Liver (tissue), 8 donors: ENCODE measurements at regions not wholly inside any gene's neighbourhood (a gene's known extent, or its start where the extent isn't known, plus 50 kb on each side); places are given as distances from the start of the nearest gene placed in this dataset.

Experiments used
- DNase-seq: peaks from one replicate; pipeline ENCODE4 v3.0.0-alpha.2; 2017; ENCODE audit warnings: low spot score
- H3K27ac ChIP-seq, 2 donors: one replicate each; pipeline ENCODE4 v1.7.0; 2013; ENCODE audit warnings: inconsistent platforms in 2 of 2, low read length in 2 of 2, control low read depth in 1 of 2, low read depth in 1 of 2, mild to moderate bottlenecking in 1 of 2
- H3K27me3 ChIP-seq, 4 donors: one replicate each; pipeline versions ENCODE4 v1.6.1 to v1.7.0; 2013; ENCODE audit warnings: low read length in 3 of 4, inconsistent platforms in 1 of 4, mild to moderate bottlenecking in 1 of 4, moderate library complexity in 1 of 4; ENCODE audit not compliant: control insufficient read depth in 4 of 4, insufficient read depth in 4 of 4
- H3K36me3 ChIP-seq, 4 donors: one replicate each; pipeline versions ENCODE4 v1.6.1 to v1.7.0; 2013; ENCODE audit warnings: low read length in 3 of 4, mild to moderate bottlenecking in 3 of 4, low read depth in 1 of 4, moderate library complexity in 1 of 4; ENCODE audit not compliant: control insufficient read depth in 4 of 4, insufficient read depth in 3 of 4
- H3K4me1 ChIP-seq, 4 donors: one replicate each; pipeline versions ENCODE4 v1.6.1 to v1.7.0; 2013; ENCODE audit warnings: low read length in 3 of 4, mild to moderate bottlenecking in 3 of 4, moderate library complexity in 1 of 4; ENCODE audit not compliant: control insufficient read depth in 4 of 4, insufficient read depth in 4 of 4
- H3K4me3 ChIP-seq, 3 donors: one replicate each; pipeline versions ENCODE4 v1.6.1 to v1.7.0; 2013; ENCODE audit warnings: low read length in 3 of 3, control low read depth in 1 of 3, low read depth in 1 of 3, mild to moderate bottlenecking in 1 of 3
- H3K9ac ChIP-seq, 2 donors: one replicate each; pipeline ENCODE4 v1.7.0; 2013; ENCODE audit warnings: low read length in 2 of 2, mild to moderate bottlenecking in 2 of 2, moderate library complexity in 2 of 2, control low read depth in 1 of 2, low read depth in 1 of 2
- H3K9me3 ChIP-seq, 4 donors: one replicate each; pipeline versions ENCODE4 v1.6.1 to v1.7.0; 2013; ENCODE audit warnings: low read length in 3 of 4; ENCODE audit not compliant: control insufficient read depth in 4 of 4
- ATF3 ChIP-seq: IDR thresholded peaks from 2 replicates; pipeline ENCODE4 v1.6.1; 2016; ENCODE audit warnings: antibody characterized with exemption
- CTCF ChIP-seq: fragments of 150-350 bp; IDR thresholded peaks from 2 replicates; pipeline ENCODE4 v1.5.1; 2017; ENCODE audit warnings: improper control_type of control experiment, low read depth, low read length; ENCODE audit not compliant: missing input control
- EGR1 ChIP-seq, 2 donors: IDR thresholded peaks; 2 replicates each; pipeline ENCODE4 v1.6.1; 2016 to 2018; ENCODE audit warnings: antibody characterized with exemption in 2 of 2, low read depth in 2 of 2
- FOXA1 ChIP-seq: IDR thresholded peaks from 2 replicates; pipeline ENCODE4 v1.6.1; 2016; ENCODE audit warnings: antibody characterized with exemption
- FOXA2 ChIP-seq: IDR thresholded peaks from 2 replicates; pipeline ENCODE4 v1.6.1; 2016; ENCODE audit warnings: antibody characterized with exemption
- GABPA ChIP-seq, 2 donors: IDR thresholded peaks in 1 of 2; conservative IDR thresholded peaks in 1 of 2; 2 replicates each; pipeline ENCODE4 v1.6.1; 2016; ENCODE audit warnings: antibody characterized with exemption in 2 of 2, mild to moderate bottlenecking in 1 of 2, moderate library complexity in 1 of 2
- HNF4A ChIP-seq, 2 donors: conservative IDR thresholded peaks; 2 replicates each; pipeline ENCODE4 v1.6.1; 2016; ENCODE audit warnings: antibody characterized with exemption in 2 of 2, mild to moderate bottlenecking in 2 of 2
- HNF4G ChIP-seq: IDR thresholded peaks from 2 replicates; pipeline ENCODE4 v1.6.1; 2016; ENCODE audit warnings: antibody characterized with exemption
- JUND ChIP-seq, 2 donors: IDR thresholded peaks; 2 replicates each; pipeline ENCODE4 v1.6.1; 2016; ENCODE audit warnings: antibody characterized with exemption in 2 of 2
- MAX ChIP-seq: IDR thresholded peaks from 2 replicates; pipeline ENCODE4 v1.6.1; 2016; ENCODE audit warnings: antibody characterized with exemption
- NR2F2 ChIP-seq: IDR thresholded peaks from 2 replicates; pipeline ENCODE4 v1.6.1; 2016; ENCODE audit warnings: antibody characterized with exemption
- RAD21 ChIP-seq, 2 donors: IDR thresholded peaks; 2 replicates each; pipeline ENCODE4 v1.6.1; 2016; ENCODE audit warnings: antibody characterized with exemption in 2 of 2, mild to moderate bottlenecking in 2 of 2
- REST ChIP-seq: IDR thresholded peaks from 2 replicates; pipeline ENCODE4 v1.6.1; 2016; ENCODE audit warnings: antibody characterized with exemption, mild to moderate bottlenecking
- RXRA ChIP-seq, 2 donors: IDR thresholded peaks; 2 replicates each; pipeline ENCODE4 v1.6.1; 2017 to 2018; ENCODE audit warnings: antibody characterized with exemption in 2 of 2, mild to moderate bottlenecking in 1 of 2
- SP1 ChIP-seq: IDR thresholded peaks from 2 replicates; pipeline ENCODE4 v1.6.1; 2018; ENCODE audit warnings: antibody characterized with exemption, mild to moderate bottlenecking
- TAF1 ChIP-seq: conservative IDR thresholded peaks from 2 replicates; pipeline ENCODE4 v1.6.1; 2016; ENCODE audit warnings: antibody characterized with exemption, mild to moderate bottlenecking
- YY1 ChIP-seq: IDR thresholded peaks from 2 replicates; pipeline ENCODE4 v1.6.1; 2016; ENCODE audit warnings: antibody characterized with exemption, mild to moderate bottlenecking
- ZBTB33 ChIP-seq: IDR thresholded peaks from 2 replicates; pipeline ENCODE4 v1.6.1; 2016; ENCODE audit warnings: antibody characterized with exemption
- WGBS: extraction: QIAGEN DNeasy Blood & Tissue Kit; methylation state at CpG from one replicate; pipeline ENCODE4 v1.1.7; 2013; 5-methylcytosine and 5-hydroxymethylcytosine counted together
- donor health status: healthy.
- donor health status: healthy.
- donor health status: healthy.
- donor health status: healthy.
- donor health status: healthy.

- TF ChIP-seq SP1 (no peak), TAF1 (no peak), HNF4A (conservative IDR thresholded peaks at IDR 0.05) (no peak), ZBTB33 (no peak), RAD21 (IDR thresholded peaks at IDR 0.05) (no peak), NR2F2 (no peak), CTCF (no peak), YY1 (no peak), ATF3 (no peak), REST (no peak), HNF4G (no peak), RXRA (IDR thresholded peaks at IDR 0.05) (no peak), FOXA2 (no peak), EGR1 (IDR thresholded peaks at IDR 0.05; ENCODE audit: low read depth in 2 of 2) (no peak), FOXA1 (no peak), GABPA (IDR thresholded peaks at IDR 0.05 in 1 of 2, conservative IDR thresholded peaks at IDR 0.05 in 1 of 2) (no peak), JUND (IDR thresholded peaks at IDR 0.05) (no peak), MAX (no peak)
- H3K36me3 ChIP-seq = no peaks in the 10 kb centered on the region
- WGBS = 42% methylated on average over 3 of the region's 3 CpGs
Observed at GRCh38 chr12:28700161-28700560, 448.9 kb upstream of the FAR2 start.

More at GRCh38 chr12:28700161-28700560, 448.9 kb upstream of the FAR2 start:
- H3K27ac ChIP-seq = no peak overlapping the region
- peaks cover 0 to 3% (median 1%) of the 10 kb centered on the region in 4 donors for H3K27me3 ChIP-seq
- H3K9me3 ChIP-seq = peaks cover 0 to 4% (median under 1%) of the 10 kb centered on the region in 4 donors
- no peak overlapping the region for H3K4me3 ChIP-seq
- no peaks in the 10 kb centered on the region for H3K4me1 ChIP-seq
- DNase-seq = no peak
- H3K9ac ChIP-seq = no peak overlapping the region
